Left hindlimb (tissue), 1 donor: ENCODE measurements at regions not wholly inside any gene's neighbourhood (a gene's known extent, or its start where the extent isn't known, plus 50 kb on each side); places are given as distances from the start of the nearest gene placed in this dataset.

Source experiments
- DNase-seq: peaks from one replicate; pipeline ENCODE4 v3.0.0-alpha.2; 2018

- DNase-seq: no peak
These were observed 94.8 kb upstream of the CYP1B1 start for GRCh38 chr2:38170733-38171132.

GRCh38 chr2:38170067-38170466, 94.1 kb upstream of the CYP1B1 start:
- DNase-seq: no peak

GRCh38 chr2:38168710-38169480, 92.9 kb upstream of the CYP1B1 start:
- DNase-seq: no peak

- DNase-seq: no peak
These were observed 92.0 kb upstream of the CYP1B1 start for GRCh38 chr2:38167968-38168350.

GRCh38 chr2:38165698-38166097, 89.7 kb upstream of the CYP1B1 start:
- DNase-seq: no peak

- DNase-seq: no peak
These were observed 88.9 kb upstream of the CYP1B1 start for GRCh38 chr2:38164881-38165280.

GRCh38 chr2:38163579-38163978, 87.6 kb upstream of the CYP1B1 start:
- DNase-seq: no peak

GRCh38 chr2:38163006-38163405, 87.1 kb upstream of the CYP1B1 start:
- no peak for DNase-seq

GRCh38 chr2:38160516-38160915, 84.6 kb upstream of the CYP1B1 start:
- no peak for DNase-seq

GRCh38 chr2:38159597-38159996, 83.6 kb upstream of the CYP1B1 start:
- DNase-seq: no peak

GRCh38 chr2:38159191-38159590, 83.2 kb upstream of the CYP1B1 start:
- DNase-seq: no peak

GRCh38 chr2:38158378-38159118, 82.6 kb upstream of the CYP1B1 start:
- no peak for DNase-seq

GRCh38 chr2:38156436-38156835, 80.5 kb upstream of the CYP1B1 start:
- DNase-seq: no peak

GRCh38 chr2:38155015-38155414, 79.1 kb upstream of the CYP1B1 start:
- no peak for DNase-seq

GRCh38 chr2:38154395-38154794, 78.4 kb upstream of the CYP1B1 start:
- DNase-seq: no peak

GRCh38 chr2:38153476-38154135, 77.7 kb upstream of the CYP1B1 start:
- DNase-seq: no peak

- no peak for DNase-seq
These were observed 77.0 kb upstream of the CYP1B1 start for GRCh38 chr2:38152913-38153312.

- DNase-seq: no peak
These were observed 76.1 kb upstream of the CYP1B1 start for GRCh38 chr2:38152035-38152434.

- no peak for DNase-seq
These were observed 73.6 kb upstream of the CYP1B1 start for GRCh38 chr2:38149531-38149930.

- DNase-seq: no peak
These were observed 72.5 kb upstream of the CYP1B1 start for GRCh38 chr2:38148501-38148900.

GRCh38 chr2:38147333-38148121, 71.6 kb upstream of the CYP1B1 start:
- no peak for DNase-seq

- DNase-seq: no peak
These were observed 71.0 kb upstream of the CYP1B1 start for GRCh38 chr2:38146907-38147307.

GRCh38 chr2:38146275-38146906, 70.4 kb upstream of the CYP1B1 start:
- DNase-seq: peak; percentile 52
